WTC11 (cell line): ENCODE measurements at regions not wholly inside any gene's neighbourhood (a gene's known extent, or its start where the extent isn't known, plus 50 kb on each side); places are given as distances from the start of the nearest gene placed in this dataset.

ENCODE experiments used
- ATAC-seq: fragments of 200-7000 bp; cut with Tn5 transposase; 2 replicates; pipeline ENCODE4 v1.10.0; 2021; ENCODE audit warnings: mild to moderate bottlenecking, moderate library complexity
- CTCF ChIA-PET: fragments of 300-600 bp; sonication (Branson Sonifier 250); formaldehyde crosslinking; loops from one replicate; lab custom pipeline; 2021; ENCODE audit warnings: antibody characterized with exemption; lab: Charles Lee
- POLR2A ChIA-PET: fragments of 350-600 bp; sonication (Branson Sonifier 250); formaldehyde crosslinking; loops from one replicate; lab custom pipeline; 2021; ENCODE audit warnings: antibody characterized with exemption; lab: Charles Lee
- DNase-seq: peaks from one replicate; pipeline ENCODE4 v3.0.0; 2021; ENCODE audit warnings: low spot score
- H3K27ac Mint-ChIP-seq: 2 replicates; pipeline ENCODE4 v1.8.0; 2021; ENCODE audit warnings: mixed read lengths
- H3K27me3 Mint-ChIP-seq: 2 replicates; pipeline ENCODE4 v1.8.0; 2021; ENCODE audit warnings: low read depth, mild to moderate bottlenecking, moderate library complexity, mixed read lengths
- H3K36me3 Mint-ChIP-seq: 2 replicates; pipeline ENCODE4 v1.8.0; 2021; ENCODE audit warnings: mixed read lengths
- H3K4me1 Mint-ChIP-seq: 2 replicates; pipeline ENCODE4 v1.8.0; 2022; ENCODE audit warnings: mixed read lengths
- H3K4me3 Mint-ChIP-seq: 2 replicates; pipeline ENCODE4 v1.8.0; 2021; ENCODE audit warnings: mild to moderate bottlenecking, moderate library complexity, mixed read lengths
- H3K9me3 Mint-ChIP-seq: 2 replicates; pipeline ENCODE4 v1.8.0; 2021; ENCODE audit warnings: mixed read lengths
- ARID4B ChIP-seq: sonication (generic); formaldehyde crosslinking; IDR thresholded peaks from 2 replicates; pipeline ENCODE4 v1.8.0; 2023; ENCODE audit warnings: missing genetic modification reagents, mild to moderate bottlenecking, borderline replicate concordance
- ATF3 ChIP-seq: sonication (generic); formaldehyde crosslinking; conservative IDR thresholded peaks from 2 replicates; pipeline ENCODE4 v1.8.1; 2022; ENCODE audit warnings: mild to moderate bottlenecking, missing genetic modification reagents
- CBFB ChIP-seq: sonication (generic); formaldehyde crosslinking; IDR thresholded peaks from 2 replicates; pipeline ENCODE4 v1.8.1; 2022; ENCODE audit warnings: mild to moderate bottlenecking, low read depth, missing genetic modification reagents
- E2F4 ChIP-seq: sonication (generic); formaldehyde crosslinking; IDR thresholded peaks from 2 replicates; pipeline ENCODE4 v1.8.1; 2022; ENCODE audit warnings: low read depth, mild to moderate bottlenecking, moderate library complexity, missing genetic modification reagents, borderline replicate concordance
- IRF2 ChIP-seq: sonication (generic); formaldehyde crosslinking; IDR thresholded peaks from 2 replicates; pipeline ENCODE4 v1.8.0; 2022; ENCODE audit warnings: low read depth, missing genetic modification reagents, borderline replicate concordance
- JAZF1 ChIP-seq: fragments of 250-450 bp; sonication (Bioruptor Pico); IDR thresholded peaks from 2 replicates; pipeline ENCODE4 v1.9.0; 2021; ENCODE audit warnings: moderate library complexity, mild to moderate bottlenecking, inconsistent platforms
- KAT7 ChIP-seq: sonication (generic); formaldehyde crosslinking; IDR thresholded peaks from 2 replicates; pipeline ENCODE4 v1.8.1; 2023; ENCODE audit warnings: missing genetic modification reagents, mild to moderate bottlenecking, borderline replicate concordance
- NR2C2 ChIP-seq: sonication (generic); formaldehyde crosslinking; IDR thresholded peaks from 2 replicates; pipeline ENCODE4 v1.8.0; 2022; ENCODE audit warnings: mild to moderate bottlenecking, missing genetic modification reagents
- PRRX2 ChIP-seq: fragments of 250-450 bp; sonication (Bioruptor Pico); IDR thresholded peaks from 2 replicates; pipeline ENCODE4 v1.8.0; 2021; ENCODE audit warnings: mild to moderate bottlenecking
- ZNF138 ChIP-seq: sonication (generic); formaldehyde crosslinking; conservative IDR thresholded peaks from 2 replicates; pipeline ENCODE4 v1.8.1; 2022; ENCODE audit warnings: mild to moderate bottlenecking, moderate library complexity, missing genetic modification reagents
- ZNF423 ChIP-seq: fragments of 250-450 bp; sonication (Bioruptor Pico); IDR thresholded peaks from 2 replicates; pipeline ENCODE4 v2.1.2; 2022; ENCODE audit warnings: mild to moderate bottlenecking, moderate library complexity
- ZNF512 ChIP-seq: sonication (generic); formaldehyde crosslinking; IDR thresholded peaks from 2 replicates; pipeline ENCODE4 v1.8.1; 2022; ENCODE audit warnings: missing genetic modification reagents, borderline replicate concordance
- ZNF532 ChIP-seq: fragments of 250-450 bp; sonication (Bioruptor Pico); IDR thresholded peaks from 2 replicates; pipeline ENCODE4 v1.9.0; 2021; ENCODE audit warnings: mild to moderate bottlenecking, borderline replicate concordance

- ATAC-seq, result no peak
- CTCF ChIA-PET, result interaction anchor here (1.0 to 3.3 kb wide), 3 partner anchors 9 to 530 kb away, joined by 3 to 16 read pairs (median 3); no protein-coding TSS in a partner anchor
- POLR2A ChIA-PET, result no interaction called here
Observed at GRCh38 chr11:119483881-119484371, 61.0 kb upstream of the THY1 start.

GRCh38 chr11:119483341-119483880, 60.4 kb upstream of the THY1 start:
- H3K27me3 Mint-ChIP-seq, result peaks cover 13% of the 10 kb centered on the region
- no peak for TF ChIP-seq NR2C2 (CRISPR knock-in tag)
- no peak for TF ChIP-seq ZNF138 (CRISPR knock-in tag)
- TF ChIP-seq ARID4B (CRISPR knock-in tag), result no peak
- TF ChIP-seq KAT7, result no peak
- no peak for TF ChIP-seq IRF2 (CRISPR knock-in tag)

More at GRCh38 chr11:119483881-119484371, 61.0 kb upstream of the THY1 start:
- H3K4me1 Mint-ChIP-seq, result peaks cover 26% of the 10 kb centered on the region
- peaks cover 7% of the 10 kb centered on the region for H3K9me3 Mint-ChIP-seq
- no peak for TF ChIP-seq NR2C2 (CRISPR knock-in tag)
- TF ChIP-seq ZNF532 (CRISPR knock-in tag), result no peak
- TF ChIP-seq JAZF1 (CRISPR knock-in tag), result no peak
- TF ChIP-seq CBFB (CRISPR knock-in tag), result no peak
- TF ChIP-seq PRRX2, result no peak
- no peak for TF ChIP-seq ZNF423 (CRISPR knock-in tag)
- no peak for TF ChIP-seq ATF3 (CRISPR knock-in tag)
- TF ChIP-seq E2F4 (CRISPR knock-in tag), result no peak
- TF ChIP-seq ZNF512 (CRISPR knock-in tag), result no peak
- no peaks in the 10 kb centered on the region for H3K36me3 Mint-ChIP-seq
- no peak overlapping the region for H3K27ac Mint-ChIP-seq
- no peak for DNase-seq
- no peak overlapping the region for H3K4me3 Mint-ChIP-seq
- peaks cover 13% of the 10 kb centered on the region for H3K27me3 Mint-ChIP-seq

More at GRCh38 chr11:119483341-119483880, 60.4 kb upstream of the THY1 start:
- no peak overlapping the region for H3K4me3 Mint-ChIP-seq
- no peaks in the 10 kb centered on the region for H3K36me3 Mint-ChIP-seq
- H3K9me3 Mint-ChIP-seq, result peaks cover 9% of the 10 kb centered on the region
- no peak for ATAC-seq
- no peak overlapping the region for H3K27ac Mint-ChIP-seq
- DNase-seq, result no peak
- POLR2A ChIA-PET, result no interaction called here
- CTCF ChIA-PET, result interaction anchor here (0.8 to 3.3 kb wide), 4 partner anchors 8 to 158 kb away, joined by 3 to 16 read pairs (median 5); no protein-coding TSS in a partner anchor
- H3K4me1 Mint-ChIP-seq, result peaks cover 27% of the 10 kb centered on the region
